ENCODE measurements at regions not wholly inside any gene's neighbourhood (a gene's known extent, or its start where the extent isn't known, plus 50 kb on each side); places are given as distances from the start of the nearest gene placed in this dataset.

GRCh38 chr16:86007524-86007923 is 108.6 kb downstream of the IRF8 start:
- H3K36me3 ChIP-seq (ENCODE audit: low read depth) = no peaks in the 10 kb centered on the region
- no peaks in the 10 kb centered on the region for H3K9me3 ChIP-seq (ENCODE audit: severe bottlenecking)
- TF ChIP-seq CTCF (IDR thresholded peaks at IDR 0.05; ENCODE audit: poor library complexity, severe bottlenecking) = no peak
- H3K4me3 ChIP-seq (ENCODE audit: severe bottlenecking) = no peak overlapping the region
- ATAC-seq (ENCODE audit: low read depth) (no peak), DNase-seq (ENCODE audit: low spot score) (no peak)
- peaks cover 54% of the 10 kb centered on the region for H3K27me3 ChIP-seq (ENCODE audit: insufficient read depth, poor library complexity, severe bottlenecking)
- H3K27ac ChIP-seq (ENCODE audit: poor library complexity, severe bottlenecking) = no peak overlapping the region
- no peaks in the 10 kb centered on the region for H3K4me1 ChIP-seq (ENCODE audit: insufficient read depth, poor library complexity, severe bottlenecking)

- ATAC-seq (ENCODE audit: low read depth) (no peak), DNase-seq (ENCODE audit: low spot score) (peak; percentile 22)
- TF ChIP-seq CTCF (IDR thresholded peaks at IDR 0.05; ENCODE audit: poor library complexity, severe bottlenecking) = no peak
- no peaks in the 10 kb centered on the region for H3K36me3 ChIP-seq (ENCODE audit: low read depth)
- H3K27me3 ChIP-seq (ENCODE audit: insufficient read depth, poor library complexity, severe bottlenecking) = peaks cover 37% of the 10 kb centered on the region
- H3K9me3 ChIP-seq (ENCODE audit: severe bottlenecking) = no peaks in the 10 kb centered on the region
- H3K27ac ChIP-seq (ENCODE audit: poor library complexity, severe bottlenecking) = no peak overlapping the region
- H3K4me3 ChIP-seq (ENCODE audit: severe bottlenecking) = no peak overlapping the region
- H3K4me1 ChIP-seq (ENCODE audit: insufficient read depth, poor library complexity, severe bottlenecking) = no peaks in the 10 kb centered on the region
These were observed 111.7 kb downstream of the IRF8 start for GRCh38 chr16:86010680-86011141.

- peaks cover 28% of the 10 kb centered on the region for H3K27me3 ChIP-seq (ENCODE audit: insufficient read depth, poor library complexity, severe bottlenecking)
- TF ChIP-seq CTCF (IDR thresholded peaks at IDR 0.05; ENCODE audit: poor library complexity, severe bottlenecking) = no peak
- H3K27ac ChIP-seq (ENCODE audit: poor library complexity, severe bottlenecking) = no peak overlapping the region
- H3K4me1 ChIP-seq (ENCODE audit: insufficient read depth, poor library complexity, severe bottlenecking) = no peaks in the 10 kb centered on the region
- no peaks in the 10 kb centered on the region for H3K36me3 ChIP-seq (ENCODE audit: low read depth)
- no peaks in the 10 kb centered on the region for H3K9me3 ChIP-seq (ENCODE audit: severe bottlenecking)
- ATAC-seq (ENCODE audit: low read depth) (no peak), DNase-seq (ENCODE audit: low spot score) (no peak)
- no peak overlapping the region for H3K4me3 ChIP-seq (ENCODE audit: severe bottlenecking)
These were observed 112.6 kb downstream of the IRF8 start for GRCh38 chr16:86011532-86011931.

GRCh38 chr16:86012221-86012620 is 113.3 kb downstream of the IRF8 start:
- H3K4me1 ChIP-seq (ENCODE audit: insufficient read depth, poor library complexity, severe bottlenecking) = no peaks in the 10 kb centered on the region
- no peak overlapping the region for H3K4me3 ChIP-seq (ENCODE audit: severe bottlenecking)
- H3K27me3 ChIP-seq (ENCODE audit: insufficient read depth, poor library complexity, severe bottlenecking) = peaks cover 22% of the 10 kb centered on the region
- DNase-seq (ENCODE audit: low spot score) = no peak
- no peak overlapping the region for H3K27ac ChIP-seq (ENCODE audit: poor library complexity, severe bottlenecking)
- H3K9me3 ChIP-seq (ENCODE audit: severe bottlenecking) = no peaks in the 10 kb centered on the region
- no peak for ATAC-seq (ENCODE audit: low read depth)
- H3K36me3 ChIP-seq (ENCODE audit: low read depth) = no peaks in the 10 kb centered on the region
- TF ChIP-seq CTCF (IDR thresholded peaks at IDR 0.05; ENCODE audit: poor library complexity, severe bottlenecking) = no peak

- H3K4me3 ChIP-seq (ENCODE audit: severe bottlenecking) = no peak overlapping the region
- ATAC-seq (ENCODE audit: low read depth) = no peak
- no peaks in the 10 kb centered on the region for H3K36me3 ChIP-seq (ENCODE audit: low read depth)
- no peak for TF ChIP-seq CTCF (IDR thresholded peaks at IDR 0.05; ENCODE audit: poor library complexity, severe bottlenecking)
- H3K4me1 ChIP-seq (ENCODE audit: insufficient read depth, poor library complexity, severe bottlenecking) = no peaks in the 10 kb centered on the region
- H3K9me3 ChIP-seq (ENCODE audit: severe bottlenecking) = no peaks in the 10 kb centered on the region
- H3K27ac ChIP-seq (ENCODE audit: poor library complexity, severe bottlenecking) = no peak overlapping the region
- peaks cover 24% of the 10 kb centered on the region for H3K27me3 ChIP-seq (ENCODE audit: insufficient read depth, poor library complexity, severe bottlenecking)
- no peak for DNase-seq (ENCODE audit: low spot score)
These were observed 114.9 kb downstream of the IRF8 start for GRCh38 chr16:86013867-86014266.
